T follicular helper cell (primary cell): ENCODE measurements at regions not wholly inside any gene's neighbourhood (a gene's known extent, or its start where the extent isn't known, plus 50 kb on each side); places are given as distances from the start of the nearest gene placed in this dataset.
"Not testable (repeated sequence)": the region's sequence is repeated elsewhere in the genome, so short reads cannot be mapped to it uniquely, and the experiment has no call there.

Source experiments
- DNase-seq: peaks from one replicate; pipeline ENCODE4 v3.0.0-alpha.2; 2020; ENCODE audit warnings: low read depth

- DNase-seq = no peak
Measured at GRCh38 chr10:9508606-9509005, 1454.1 kb downstream of the GATA3 start.

GRCh38 chr10:9510626-9511025, 1456.1 kb downstream of the GATA3 start:
- DNase-seq = no peak

DNA sequence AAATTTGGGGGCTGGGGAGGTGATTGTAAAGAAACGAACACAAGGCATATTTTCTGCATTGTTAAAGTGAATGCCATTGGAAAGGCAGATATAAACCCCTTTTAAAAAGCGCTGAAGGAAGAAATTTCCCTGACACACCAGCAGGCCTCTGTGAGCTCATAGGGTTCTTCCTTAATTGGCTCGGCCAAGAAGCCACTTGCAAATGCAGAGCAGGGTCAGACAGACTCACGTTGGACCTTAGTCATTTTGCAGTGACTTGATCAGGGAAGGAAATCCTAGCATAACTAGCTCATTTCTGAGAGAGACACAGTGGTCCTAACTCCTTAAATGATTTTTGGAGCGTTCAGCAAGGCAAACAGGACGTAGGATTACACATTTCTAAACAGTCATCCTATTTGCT, 1461.4 kb downstream of the GATA3 start:
- no peak for DNase-seq

- no peak for DNase-seq
Measured at GRCh38 chr10:9535744-9536143, 1481.3 kb downstream of the GATA3 start.

DNA sequence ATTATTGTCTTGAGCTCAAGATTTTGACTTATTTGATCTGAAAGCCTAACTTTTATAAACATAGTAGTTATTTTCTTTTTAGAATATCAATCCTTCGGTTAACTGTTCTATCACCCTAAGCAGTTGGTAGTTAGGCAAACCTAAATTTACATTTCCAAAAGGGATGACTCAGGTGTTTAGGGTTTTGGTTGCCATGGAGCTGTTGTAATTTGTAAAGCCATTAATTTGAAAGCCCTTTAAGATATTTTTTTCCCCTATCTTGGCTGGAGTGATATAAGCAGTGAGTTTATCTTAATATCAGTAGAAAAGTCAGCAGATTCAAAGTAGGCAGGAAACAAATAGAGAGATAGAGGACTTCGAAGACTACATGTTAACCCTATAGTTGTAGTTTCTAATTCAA, 1472.6 kb upstream of the CELF2 start:
- DNase-seq = no peak

GRCh38 chr10:9547936-9548904, 1469.5 kb upstream of the CELF2 start:
- DNase-seq = no peak

DNA sequence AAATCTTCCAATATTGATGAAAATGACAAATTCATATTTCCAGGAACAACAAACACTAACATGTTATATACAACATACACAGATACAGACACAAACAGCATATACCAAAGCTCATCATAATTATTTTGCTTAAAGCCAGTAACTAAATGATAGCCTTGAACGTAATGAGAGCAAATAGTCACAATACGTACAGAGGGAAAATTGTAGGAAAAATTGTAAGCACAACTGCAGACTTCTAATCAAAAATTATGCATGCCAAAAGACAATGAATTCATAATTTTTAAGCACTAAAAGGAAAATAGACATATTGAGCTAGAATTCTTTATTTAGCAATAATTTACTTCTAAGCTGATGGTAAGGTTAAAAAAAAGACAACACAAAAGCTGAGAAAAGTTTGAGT, 1466.9 kb upstream of the CELF2 start:
- no peak for DNase-seq

GRCh38 chr10:9554321-9554720, 1463.4 kb upstream of the CELF2 start:
- DNase-seq = no peak

DNA sequence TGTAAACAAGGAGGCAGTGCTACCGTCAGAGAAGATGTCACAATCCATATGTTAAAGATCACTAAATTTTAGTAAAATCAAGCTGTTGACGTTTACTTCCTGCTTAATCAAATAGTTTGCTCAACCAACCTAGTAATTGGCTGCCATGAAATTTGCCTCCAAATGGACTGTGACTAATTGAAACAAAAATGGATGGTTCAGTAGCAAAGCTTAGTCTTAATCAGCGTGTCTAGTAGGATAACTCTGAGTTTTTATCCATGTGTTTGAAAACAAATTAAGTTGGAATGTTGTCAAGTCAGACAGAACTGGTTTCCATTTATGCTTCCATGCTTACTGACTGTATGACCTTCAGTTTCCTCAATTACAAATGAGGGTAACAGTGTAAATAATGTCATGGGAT, 1456.7 kb upstream of the CELF2 start:
- DNase-seq = no peak

- DNase-seq = no peak
Measured at GRCh38 chr10:9561821-9562505, 1455.7 kb upstream of the CELF2 start.

GRCh38 chr10:9577746-9578145, 1439.9 kb upstream of the CELF2 start:
- DNase-seq = no peak

- no peak for DNase-seq
Measured at GRCh38 chr10:9579110-9579705, 1438.5 kb upstream of the CELF2 start.

DNA sequence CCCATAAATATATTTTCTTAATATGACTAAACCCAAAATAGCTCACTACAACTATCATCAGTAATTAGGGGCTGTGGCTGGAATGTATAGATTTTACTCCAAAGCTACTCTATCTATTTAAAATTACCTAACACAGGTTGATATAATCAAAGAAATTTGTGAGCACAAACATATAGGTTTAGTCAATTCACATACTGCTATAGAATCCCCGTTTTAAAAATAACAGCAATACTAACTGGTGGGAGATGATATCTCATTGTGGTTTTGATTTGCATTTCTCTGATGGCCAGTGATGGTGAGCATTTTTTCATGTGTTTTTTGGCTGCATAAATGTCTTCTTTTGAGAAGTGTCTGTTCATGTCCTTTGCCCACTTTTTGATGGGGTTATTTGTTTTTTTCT, 1434.9 kb upstream of the CELF2 start:
- DNase-seq = not testable (repeated sequence)

DNA sequence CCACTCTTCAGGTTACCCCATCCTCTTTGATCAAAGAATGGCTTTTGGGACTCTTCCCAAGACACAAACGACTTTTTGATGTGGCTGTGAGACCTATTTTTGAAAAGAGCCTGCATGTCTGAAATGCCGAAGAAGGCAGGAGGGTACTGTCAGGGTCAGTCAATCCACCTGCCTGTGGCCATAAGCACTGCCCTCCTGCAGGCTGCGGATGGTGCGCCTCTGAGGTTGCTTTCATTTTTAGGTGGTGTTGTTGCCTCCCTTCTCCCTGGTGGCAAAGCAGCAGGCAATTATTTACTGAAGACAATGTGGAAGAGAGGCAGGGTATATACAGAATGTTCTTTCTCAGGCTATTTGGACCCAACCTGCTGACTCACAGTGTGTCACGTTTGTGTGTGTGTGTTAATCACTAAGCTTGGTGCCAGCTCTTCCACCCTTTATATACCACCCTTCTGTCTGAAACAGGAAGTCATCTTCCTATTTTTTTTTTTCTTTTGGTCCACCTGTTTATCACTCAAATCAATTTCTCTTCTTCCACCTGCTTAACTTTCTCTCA, 1421.2 kb upstream of the CELF2 start:
- DNase-seq = no peak

- no peak for DNase-seq
Measured at GRCh38 chr10:9602998-9603397, 1414.7 kb upstream of the CELF2 start.

GRCh38 chr10:9603972-9604371, 1413.7 kb upstream of the CELF2 start:
- DNase-seq = no peak

GRCh38 chr10:9605231-9605630, 1412.4 kb upstream of the CELF2 start:
- no peak for DNase-seq

- no peak for DNase-seq
Measured at GRCh38 chr10:9608602-9609001, 1409.1 kb upstream of the CELF2 start.

DNA sequence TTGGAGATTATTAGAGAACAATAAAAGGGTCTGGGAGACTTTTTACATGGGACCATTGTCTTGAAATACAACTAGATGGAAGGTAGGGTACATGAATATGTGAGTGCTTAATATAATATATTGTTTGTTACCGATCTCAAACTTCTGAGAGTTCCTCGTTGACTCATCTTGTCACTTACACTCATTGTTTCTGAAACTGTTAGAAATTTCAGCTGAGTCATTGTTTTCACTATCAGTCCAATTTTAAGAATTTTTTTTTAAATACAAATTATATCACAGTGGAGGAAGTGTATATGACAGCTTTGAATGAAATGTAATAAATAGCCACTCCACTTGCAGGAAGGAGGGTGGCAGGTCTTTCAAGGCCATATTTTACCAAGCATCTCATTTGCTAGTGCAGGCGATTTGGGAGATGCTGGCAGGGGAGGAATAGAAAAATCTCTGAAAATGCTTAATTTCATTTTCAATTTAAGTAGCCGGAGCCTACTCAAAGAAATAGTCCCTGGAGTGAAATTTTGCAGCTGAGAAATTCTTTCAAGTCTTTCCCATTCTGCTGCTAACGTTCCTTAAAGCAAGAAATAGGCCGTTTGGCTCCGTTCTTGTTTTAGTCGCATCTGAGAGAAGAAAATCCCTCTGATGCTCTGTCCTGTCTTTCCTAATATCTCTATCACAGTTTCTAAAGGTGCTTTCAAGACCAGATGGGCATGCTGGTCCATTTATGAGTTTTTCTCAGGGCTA, 1404.2 kb upstream of the CELF2 start:
- no peak for DNase-seq

DNA sequence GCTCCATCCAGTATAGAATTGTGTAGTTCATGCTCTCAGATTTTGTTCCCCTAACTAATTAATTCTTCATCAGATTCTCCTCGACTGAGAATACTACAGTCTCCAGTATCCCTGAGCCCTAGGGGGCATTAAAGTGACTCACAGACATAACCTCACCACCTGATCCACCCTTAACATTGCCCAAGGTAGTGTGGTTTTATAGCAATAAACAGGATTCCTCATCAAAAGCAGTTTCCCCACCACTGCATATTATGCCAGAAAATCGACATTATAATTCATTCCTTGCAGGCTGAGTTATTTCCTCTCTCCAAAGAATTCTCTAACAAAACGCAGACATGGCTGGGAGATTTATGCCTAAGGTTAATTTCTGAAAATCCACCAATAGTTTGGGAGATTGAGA, 1402.5 kb upstream of the CELF2 start:
- no peak for DNase-seq

- DNase-seq = no peak
Measured at GRCh38 chr10:9621216-9621615, 1396.5 kb upstream of the CELF2 start.

- no peak for DNase-seq
Measured at GRCh38 chr10:9625304-9625703, 1392.4 kb upstream of the CELF2 start.
